ENCODE measurements at regions not wholly inside any gene's neighbourhood (a gene's known extent, or its start where the extent isn't known, plus 50 kb on each side); places are given as distances from the start of the nearest gene placed in this dataset.

DNA sequence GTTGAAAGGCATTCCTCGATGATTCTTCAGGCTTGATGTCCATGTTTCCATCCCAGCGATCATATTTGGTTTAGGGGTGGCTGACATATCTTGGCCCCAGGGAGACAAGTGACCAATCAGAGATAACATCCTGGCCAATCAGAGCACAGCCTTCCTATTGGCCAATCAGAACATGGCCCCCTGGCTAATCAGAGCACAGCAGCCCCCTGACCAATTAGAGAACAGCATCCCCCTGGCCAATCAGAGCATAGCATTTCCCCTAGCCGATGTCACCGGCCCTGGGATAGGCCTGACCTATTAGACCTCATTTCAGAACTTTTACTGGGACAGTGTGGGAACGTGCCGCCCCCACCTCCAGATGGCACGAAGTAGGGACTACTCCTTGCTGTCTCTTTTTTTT, 182.2 kb downstream of the AACS start:
- TF ChIP-seq TAF1 (IDR thresholded peaks at IDR 0.05; ENCODE audit: low read depth) (no peak), EP300 (conservative IDR thresholded peaks at IDR 0.05; ENCODE audit: poor library complexity, severe bottlenecking) (no peak), EZH2 (IDR thresholded peaks at IDR 0.05; ENCODE audit: borderline replicate concordance, insufficient read depth, low read length, poor library complexity, severe bottlenecking) (no peak), POLR2AphosphoS5 (IDR thresholded peaks at IDR 0.05) (no peak), MXI1 (conservative IDR thresholded peaks at IDR 0.05; ENCODE audit: poor library complexity, severe bottlenecking) (no peak), SMC3 (conservative IDR thresholded peaks at IDR 0.05; ENCODE audit: poor library complexity) (no peak)
- TF ChIP-seq, protein P1, sequence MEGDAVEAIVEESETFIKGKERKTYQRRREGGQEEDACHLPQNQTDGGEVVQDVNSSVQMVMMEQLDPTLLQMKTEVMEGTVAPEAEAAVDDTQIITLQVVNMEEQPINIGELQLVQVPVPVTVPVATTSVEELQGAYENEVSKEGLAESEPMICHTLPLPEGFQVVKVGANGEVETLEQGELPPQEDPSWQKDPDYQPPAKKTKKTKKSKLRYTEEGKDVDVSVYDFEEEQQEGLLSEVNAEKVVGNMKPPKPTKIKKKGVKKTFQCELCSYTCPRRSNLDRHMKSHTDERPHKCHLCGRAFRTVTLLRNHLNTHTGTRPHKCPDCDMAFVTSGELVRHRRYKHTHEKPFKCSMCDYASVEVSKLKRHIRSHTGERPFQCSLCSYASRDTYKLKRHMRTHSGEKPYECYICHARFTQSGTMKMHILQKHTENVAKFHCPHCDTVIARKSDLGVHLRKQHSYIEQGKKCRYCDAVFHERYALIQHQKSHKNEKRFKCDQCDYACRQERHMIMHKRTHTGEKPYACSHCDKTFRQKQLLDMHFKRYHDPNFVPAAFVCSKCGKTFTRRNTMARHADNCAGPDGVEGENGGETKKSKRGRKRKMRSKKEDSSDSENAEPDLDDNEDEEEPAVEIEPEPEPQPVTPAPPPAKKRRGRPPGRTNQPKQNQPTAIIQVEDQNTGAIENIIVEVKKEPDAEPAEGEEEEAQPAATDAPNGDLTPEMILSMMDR (IDR thresholded peaks at IDR 0.05; ENCODE audit: poor library complexity, severe bottlenecking), result no peak
- TF ChIP-seq, protein P2, sequence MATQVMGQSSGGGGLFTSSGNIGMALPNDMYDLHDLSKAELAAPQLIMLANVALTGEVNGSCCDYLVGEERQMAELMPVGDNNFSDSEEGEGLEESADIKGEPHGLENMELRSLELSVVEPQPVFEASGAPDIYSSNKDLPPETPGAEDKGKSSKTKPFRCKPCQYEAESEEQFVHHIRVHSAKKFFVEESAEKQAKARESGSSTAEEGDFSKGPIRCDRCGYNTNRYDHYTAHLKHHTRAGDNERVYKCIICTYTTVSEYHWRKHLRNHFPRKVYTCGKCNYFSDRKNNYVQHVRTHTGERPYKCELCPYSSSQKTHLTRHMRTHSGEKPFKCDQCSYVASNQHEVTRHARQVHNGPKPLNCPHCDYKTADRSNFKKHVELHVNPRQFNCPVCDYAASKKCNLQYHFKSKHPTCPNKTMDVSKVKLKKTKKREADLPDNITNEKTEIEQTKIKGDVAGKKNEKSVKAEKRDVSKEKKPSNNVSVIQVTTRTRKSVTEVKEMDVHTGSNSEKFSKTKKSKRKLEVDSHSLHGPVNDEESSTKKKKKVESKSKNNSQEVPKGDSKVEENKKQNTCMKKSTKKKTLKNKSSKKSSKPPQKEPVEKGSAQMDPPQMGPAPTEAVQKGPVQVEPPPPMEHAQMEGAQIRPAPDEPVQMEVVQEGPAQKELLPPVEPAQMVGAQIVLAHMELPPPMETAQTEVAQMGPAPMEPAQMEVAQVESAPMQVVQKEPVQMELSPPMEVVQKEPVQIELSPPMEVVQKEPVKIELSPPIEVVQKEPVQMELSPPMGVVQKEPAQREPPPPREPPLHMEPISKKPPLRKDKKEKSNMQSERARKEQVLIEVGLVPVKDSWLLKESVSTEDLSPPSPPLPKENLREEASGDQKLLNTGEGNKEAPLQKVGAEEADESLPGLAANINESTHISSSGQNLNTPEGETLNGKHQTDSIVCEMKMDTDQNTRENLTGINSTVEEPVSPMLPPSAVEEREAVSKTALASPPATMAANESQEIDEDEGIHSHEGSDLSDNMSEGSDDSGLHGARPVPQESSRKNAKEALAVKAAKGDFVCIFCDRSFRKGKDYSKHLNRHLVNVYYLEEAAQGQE (IDR thresholded peaks at IDR 0.05; ENCODE audit: borderline replicate concordance), result no peak
